DMS53 treated with DMSO at 0.1 percent for 48 hours (cell line): ENCODE measurements at regions not wholly inside any gene's neighbourhood (a gene's known extent, or its start where the extent isn't known, plus 50 kb on each side); places are given as distances from the start of the nearest gene placed in this dataset.

Experiments used
- DNase-seq: peaks from one replicate; lab custom pipeline; 2025; ENCODE audit not compliant: unreplicated experiment; lab: John Stamatoyannopoulos, UW

DNA sequence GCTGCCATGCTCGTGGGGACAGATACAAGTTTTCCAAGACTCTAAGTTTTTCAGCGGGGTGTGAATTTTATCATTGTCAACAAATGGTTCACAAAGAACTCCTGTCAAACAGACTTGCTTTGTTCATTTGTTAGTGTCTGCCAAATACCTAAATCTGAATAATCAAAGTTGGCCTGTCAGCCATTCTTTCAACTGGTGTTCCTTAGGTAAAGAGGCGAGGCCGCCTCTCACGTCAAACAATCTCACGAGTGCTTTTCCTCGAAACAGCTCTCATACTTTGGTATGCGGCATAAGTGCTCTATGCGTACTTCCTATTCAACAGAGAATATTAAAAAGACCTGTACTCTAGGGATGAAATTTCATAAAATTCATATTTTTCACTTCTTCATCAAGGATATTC is 51.4 kb upstream of the KANK4 start:
- no peak for DNase-seq

DNA sequence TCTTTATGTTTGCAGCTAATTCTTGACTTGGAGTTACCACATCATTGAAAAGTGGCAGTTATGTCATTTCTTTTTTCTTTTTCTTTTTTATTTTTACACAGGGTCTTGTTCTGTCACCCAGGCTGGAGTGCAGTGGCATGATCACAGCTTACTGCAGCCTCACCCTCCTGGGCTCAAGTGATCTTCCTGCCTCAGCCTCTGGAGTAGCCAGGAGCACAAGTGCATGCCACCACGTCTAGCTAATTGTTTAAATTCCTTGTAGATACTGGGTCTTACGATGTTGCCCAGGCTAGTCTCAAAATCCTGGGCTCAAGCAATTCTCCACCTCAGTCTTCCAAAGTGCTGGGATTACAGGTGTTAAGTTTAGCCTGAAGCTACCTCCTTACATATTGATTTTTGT is 52.1 kb upstream of the KANK4 start:
- no peak for DNase-seq

DNA sequence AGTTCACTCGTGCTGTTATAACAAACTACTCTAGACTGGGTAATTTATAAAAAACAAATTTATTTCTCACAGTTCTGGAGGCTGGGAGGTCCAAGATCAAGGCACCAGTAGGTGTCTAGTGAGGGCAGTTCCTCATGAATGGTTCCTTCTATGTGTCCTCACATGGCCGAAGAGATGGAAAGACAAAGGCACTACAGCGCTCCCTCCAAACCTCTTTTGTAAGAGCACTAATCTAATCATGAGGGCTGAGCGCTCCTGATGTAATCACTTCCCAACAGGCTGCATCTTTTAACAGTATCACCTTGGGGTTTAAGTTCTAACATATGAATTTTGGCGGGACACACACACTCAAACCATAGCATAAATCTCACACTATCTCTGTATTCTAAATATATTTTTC is 54.0 kb upstream of the KANK4 start:
- DNase-seq = no peak

DNA sequence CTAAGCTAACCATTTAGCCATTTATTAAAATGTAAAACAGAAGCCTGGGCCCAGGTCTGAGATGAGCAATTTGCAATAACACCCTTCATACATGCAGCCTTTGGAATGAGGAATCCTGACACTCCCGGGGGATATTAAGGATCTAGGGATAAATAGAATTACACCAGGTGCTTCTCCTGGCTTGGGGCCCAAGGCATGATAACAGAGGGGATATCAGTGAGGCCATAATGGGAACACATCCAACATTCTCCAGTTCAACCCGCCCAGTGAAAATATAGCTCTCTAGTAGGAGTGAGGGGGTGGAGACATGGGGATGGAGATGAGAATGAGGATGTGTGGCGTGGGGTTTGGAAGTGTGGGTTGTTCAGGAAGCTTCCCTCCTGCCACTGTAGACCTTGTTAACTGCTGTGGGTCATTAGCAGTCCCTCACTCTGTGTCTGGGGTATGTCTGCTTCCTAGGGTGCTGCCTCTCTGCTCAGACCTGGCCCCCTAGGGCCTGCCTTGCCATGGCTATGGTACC is 57.9 kb upstream of the KANK4 start:
- DNase-seq = no peak

DNA sequence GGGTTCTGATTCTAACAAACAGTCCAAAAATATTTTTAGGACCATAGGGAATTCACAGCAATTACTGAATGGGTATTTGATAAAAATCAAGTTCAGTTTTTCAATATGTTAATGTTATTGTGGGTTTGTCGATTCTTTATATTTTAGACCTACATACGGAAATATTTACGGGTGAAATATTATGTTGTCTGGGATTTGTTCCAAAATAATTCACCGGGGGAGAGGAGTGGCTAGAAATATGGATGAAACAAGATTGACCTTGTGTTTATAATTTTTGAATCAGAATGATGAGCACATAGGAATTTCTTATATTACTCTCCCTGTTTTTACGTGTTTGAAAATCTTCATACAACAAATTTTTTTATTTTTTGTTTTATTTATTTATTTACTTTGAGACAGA is 56.7 kb upstream of the USP1 start:
- DNase-seq = no peak

DNA sequence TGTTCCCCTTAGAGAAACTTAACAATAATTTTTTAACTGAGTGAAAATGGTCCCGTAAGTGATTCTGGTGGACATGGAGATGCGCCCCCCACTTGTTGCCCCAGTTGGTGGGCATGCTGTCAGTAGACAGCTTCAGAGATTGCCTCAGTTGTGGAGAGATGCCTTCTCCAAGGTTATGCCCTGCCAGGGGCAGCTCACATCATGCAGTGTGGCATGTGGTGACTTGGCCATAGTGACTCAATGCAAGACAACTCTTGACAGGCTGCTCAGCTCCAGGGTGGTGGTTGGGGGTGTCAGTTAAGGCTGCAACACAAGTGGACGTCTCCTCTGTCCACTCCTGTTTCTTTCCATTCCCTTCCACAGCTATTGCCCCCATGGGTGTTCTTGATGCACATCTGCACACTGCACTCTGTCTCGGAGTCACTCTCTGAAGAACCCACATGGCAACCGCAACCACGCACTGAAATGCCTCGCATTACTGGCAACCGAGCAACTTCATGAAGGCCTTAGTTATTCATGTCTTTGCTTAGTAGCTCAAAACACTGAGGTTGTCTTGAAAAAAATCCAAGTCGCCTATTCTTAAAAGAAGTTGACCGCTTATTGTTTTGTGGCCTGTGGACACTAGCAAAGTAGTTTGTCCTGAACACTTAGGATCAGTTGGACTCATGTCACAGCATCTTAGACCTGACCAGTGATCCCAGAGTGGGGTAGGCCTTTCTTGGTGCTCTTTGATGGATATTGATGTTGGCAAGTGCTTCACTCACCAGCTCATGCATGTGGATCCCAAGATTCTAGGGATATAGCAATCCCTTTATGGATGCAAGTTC is 54.8 kb upstream of the USP1 start:
- no peak for DNase-seq

DNA sequence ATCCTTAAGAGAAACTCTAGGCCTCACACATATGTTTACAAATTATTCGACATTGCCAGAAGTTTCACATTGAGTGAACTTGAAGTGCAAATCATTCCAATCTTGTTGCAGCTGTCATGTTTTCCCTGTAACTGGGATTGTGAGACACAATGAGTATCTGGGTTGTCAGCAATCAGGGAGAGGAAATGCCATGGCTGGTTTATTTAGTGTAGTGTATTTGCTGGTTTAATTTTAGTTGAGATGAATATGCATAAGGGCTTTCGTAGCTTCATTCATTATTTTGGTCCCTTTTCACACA is 54.2 kb upstream of the USP1 start:
- no peak for DNase-seq

DNA sequence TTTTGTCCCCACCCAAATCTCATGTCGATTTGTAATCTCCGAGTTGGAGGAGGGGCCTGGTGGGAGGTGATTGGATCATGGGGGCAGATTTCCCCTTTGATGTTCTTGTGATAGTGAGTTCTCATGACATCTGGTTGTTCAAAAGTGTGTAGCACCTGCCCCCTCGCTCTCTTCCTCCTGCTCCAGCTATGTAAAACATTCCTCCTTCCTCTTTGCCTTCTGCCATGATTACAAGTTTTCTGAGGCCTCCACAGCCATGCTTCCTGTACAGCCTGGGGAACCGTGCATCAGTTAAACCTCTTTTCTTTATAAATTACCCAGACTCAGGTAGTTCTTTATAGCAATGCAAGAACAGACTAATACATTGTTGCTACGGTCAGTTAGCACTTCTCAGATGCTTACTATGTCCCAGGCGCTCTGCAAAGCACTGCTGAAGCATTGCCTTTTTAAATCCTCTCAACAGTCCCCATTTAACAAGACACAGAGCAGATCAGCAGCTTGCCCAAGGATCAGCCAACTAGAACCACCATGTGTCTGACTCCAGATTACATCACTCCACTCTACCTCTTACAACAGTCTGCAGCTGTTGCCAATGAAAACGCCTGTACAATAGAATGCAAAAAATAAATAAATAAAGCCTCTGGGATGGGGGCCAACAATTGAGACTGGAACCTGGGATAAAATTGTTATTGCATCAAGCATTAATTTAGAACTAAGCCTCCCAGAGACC is 52.4 kb upstream of the USP1 start:
- DNase-seq = peak; percentile 91

DNA sequence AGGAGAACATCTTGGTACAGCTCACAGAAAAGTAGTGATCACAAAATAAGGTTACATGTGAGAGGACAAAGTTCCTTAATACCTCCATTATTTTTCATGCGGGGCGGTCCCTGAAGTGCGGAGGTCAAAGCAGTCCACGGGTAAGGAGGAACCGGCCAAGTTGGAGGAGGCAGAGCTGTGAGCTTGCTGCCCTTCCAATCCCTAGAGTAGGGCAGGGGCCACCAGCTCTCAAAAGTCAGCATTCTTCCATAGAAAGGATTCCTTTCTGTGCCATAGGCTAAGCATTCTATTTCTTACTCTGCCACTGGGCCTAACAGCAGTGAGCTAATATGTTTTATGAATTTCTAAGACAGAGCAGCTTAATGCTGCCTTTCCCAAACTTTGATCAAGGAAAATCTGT is 50.9 kb upstream of the USP1 start:
- no peak for DNase-seq

DNA sequence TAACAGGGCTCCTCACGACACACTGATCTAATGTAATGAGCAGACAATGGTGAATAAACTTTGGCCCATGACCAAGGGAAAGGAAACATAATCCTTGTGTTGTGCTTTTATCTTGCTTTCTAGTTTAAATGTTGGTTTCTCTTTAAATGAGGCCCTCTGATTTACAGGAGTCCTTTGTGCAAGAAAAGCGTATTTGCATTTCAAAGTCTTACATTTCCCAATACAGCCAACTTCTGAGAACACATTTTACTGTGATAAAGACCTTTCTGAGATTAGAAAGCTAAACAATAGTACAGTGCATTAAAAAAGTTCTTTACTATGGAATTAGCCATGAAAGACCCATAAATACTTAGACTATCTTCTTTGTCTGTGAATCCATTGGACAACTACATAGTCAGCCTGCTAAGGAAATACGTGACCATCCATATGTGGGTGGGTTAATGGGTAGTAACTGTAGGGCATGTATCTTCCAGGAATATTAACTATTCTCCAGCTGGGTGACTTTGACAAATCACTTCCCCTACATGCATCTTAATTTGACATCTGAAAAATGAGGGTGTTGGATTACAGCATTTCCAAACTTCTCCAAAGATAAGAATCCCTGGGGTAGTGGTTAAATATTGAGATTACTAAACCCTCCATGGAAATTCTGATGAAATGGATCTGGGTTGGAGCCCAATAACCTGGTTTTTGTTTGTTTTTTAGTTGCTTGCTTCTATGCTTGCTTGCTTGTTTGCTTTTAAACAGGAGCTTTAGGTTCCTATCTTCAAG is 50.3 kb upstream of the USP1 start:
- no peak for DNase-seq
